GM23338 (cell line): ENCODE measurements at regions not wholly inside any gene's neighbourhood (a gene's known extent, or its start where the extent isn't known, plus 50 kb on each side); places are given as distances from the start of the nearest gene placed in this dataset.

ENCODE experiments used
- ATAC-seq: fragments of 200-7000 bp; cut with Tn5 transposase; 3 replicates; pipeline ENCODE4 v1.9.1; 2020
- DNase-seq: peaks from one replicate; pipeline ENCODE4 v3.0.0-alpha.2; 2015; ENCODE audit warnings: low spot score
- H2AFZ ChIP-seq: fragments of 200-600 bp; sonication (generic); 2 replicates; pipeline ENCODE4 v1.8.0; 2016; ENCODE audit warnings: antibody characterized with exemption, mild to moderate bottlenecking, moderate library complexity
- H3F3A ChIP-seq: fragments of 200-600 bp; sonication (generic); replicated peaks from 2 replicates; pipeline ENCODE4 v1.8.0; 2017; ENCODE audit warnings: antibody characterized with exemption, mixed run types, low read depth
- H3K27ac ChIP-seq: fragments of 200-600 bp; sonication (generic); 2 replicates; pipeline ENCODE4 v1.6.1; 2016; ENCODE audit warnings: low read depth
- H3K27me3 ChIP-seq: fragments of 200-600 bp; sonication (generic); 2 replicates; pipeline ENCODE4 v1.8.0; 2016; ENCODE audit warnings: mild to moderate bottlenecking, mixed run types, moderate library complexity; ENCODE audit not compliant: insufficient read depth
- H3K36me3 ChIP-seq: fragments of 200-600 bp; sonication (generic); 2 replicates; pipeline ENCODE4 v1.8.0; 2016; ENCODE audit warnings: mild to moderate bottlenecking; ENCODE audit not compliant: insufficient read depth
- H3K4me1 ChIP-seq: fragments of 200-600 bp; sonication (generic); 2 replicates; pipeline ENCODE4 v1.8.0; 2016; ENCODE audit warnings: mild to moderate bottlenecking, moderate library complexity; ENCODE audit not compliant: insufficient read depth
- H3K4me2 ChIP-seq: fragments of 200-600 bp; sonication (generic); 2 replicates; pipeline ENCODE4 v1.7.1; 2017; ENCODE audit warnings: mixed run types
- H3K4me3 ChIP-seq: fragments of 200-600 bp; sonication (generic); 2 replicates; pipeline ENCODE4 v1.6.1; 2016; ENCODE audit warnings: mixed run types
- H3K79me2 ChIP-seq: fragments of 200-600 bp; sonication (generic); replicated peaks from 2 replicates; pipeline ENCODE4 v1.8.0; 2017; ENCODE audit warnings: mild to moderate bottlenecking; ENCODE audit not compliant: insufficient read depth
- H3K9me2 ChIP-seq: fragments of 200-600 bp; sonication (generic); 2 replicates; pipeline ENCODE4 v1.8.0; 2017; ENCODE audit not compliant: insufficient read depth
- H4K20me1 ChIP-seq: fragments of 200-600 bp; sonication (generic); replicated peaks from 2 replicates; pipeline ENCODE4 v1.8.0; 2017; ENCODE audit warnings: mild to moderate bottlenecking; ENCODE audit not compliant: insufficient read depth
- H3K27ac Mint-ChIP-seq: 2 replicates; pipeline ENCODE4 v1.8.0; 2020; ENCODE audit warnings: inconsistent platforms, mild to moderate bottlenecking, moderate library complexity, mixed read lengths
- H3K27me3 Mint-ChIP-seq: 3 replicates; pipeline ENCODE4 v1.8.0; 2022; ENCODE audit warnings: low read depth, mild to moderate bottlenecking, moderate library complexity, mixed read lengths, inconsistent platforms; ENCODE audit not compliant: insufficient read depth, poor library complexity
- H3K36me3 Mint-ChIP-seq: 3 replicates; pipeline ENCODE4 v1.8.0; 2021; ENCODE audit warnings: low read depth, mild to moderate bottlenecking, inconsistent platforms, moderate library complexity, mixed read lengths
- H3K4me1 Mint-ChIP-seq: 3 replicates; pipeline ENCODE4 v1.8.0; 2020; ENCODE audit warnings: mild to moderate bottlenecking, inconsistent platforms, mixed read lengths
- H3K4me3 Mint-ChIP-seq: 3 replicates; pipeline ENCODE4 v1.8.0; 2021; ENCODE audit warnings: moderate library complexity, mild to moderate bottlenecking, inconsistent platforms, mixed read lengths
- H3K9me3 Mint-ChIP-seq: 3 replicates; pipeline ENCODE4 v1.8.0; 2020; ENCODE audit warnings: moderate library complexity, mild to moderate bottlenecking, inconsistent platforms, mixed read lengths
- CREB1 ChIP-seq: fragments of 250-450 bp; sonication (Bioruptor Pico); IDR thresholded peaks from 2 replicates; pipeline ENCODE4 v1.5.0; 2020; ENCODE audit warnings: low read depth, mild to moderate bottlenecking, moderate library complexity
- CTCF ChIP-seq, 2 experiments: fragments of 200-600 bp in 1 of 2; sonication (generic) in 1 of 2; conservative IDR thresholded peaks; 2 replicates each; pipeline versions ENCODE4 v1.5.1 to v1.6.1; 2016 to 2017; ENCODE audit warnings: antibody characterized with exemption in 2 of 2, low read depth in 2 of 2, mild to moderate bottlenecking in 2 of 2, moderate library complexity in 1 of 2
- ETS1 ChIP-seq: IDR thresholded peaks from 2 replicates; pipeline ENCODE4 v1.6.1; 2016; ENCODE audit warnings: antibody characterized with exemption
- JUNB ChIP-seq: IDR thresholded peaks from one replicate; pipeline ENCODE4 v1.6.1; 2016; ENCODE audit warnings: antibody characterized with exemption; ENCODE audit not compliant: unreplicated experiment
- NANOG ChIP-seq: IDR thresholded peaks from 2 replicates; pipeline ENCODE4 v1.6.1; 2016; ENCODE audit warnings: antibody characterized with exemption, borderline replicate concordance
- POLR2AphosphoS5 ChIP-seq: IDR thresholded peaks from 2 replicates; pipeline ENCODE4 v1.6.1; 2016; ENCODE audit warnings: antibody characterized with exemption, low read depth
- REST ChIP-seq: IDR thresholded peaks from one replicate; pipeline ENCODE4 v1.6.1; 2018; ENCODE audit warnings: antibody characterized with exemption; ENCODE audit not compliant: unreplicated experiment
- STAT1 ChIP-seq: IDR thresholded peaks from one replicate; pipeline ENCODE4 v1.6.1; 2016; ENCODE audit warnings: antibody characterized with exemption; ENCODE audit not compliant: unreplicated experiment
- ZNF114 ChIP-seq: fragments of 250-450 bp; sonication (Bioruptor Pico); IDR thresholded peaks from 2 replicates; pipeline ENCODE4 v1.5.0; 2020; ENCODE audit warnings: mild to moderate bottlenecking, moderate library complexity

GRCh38 chr10:71150796-71151195, 61.6 kb upstream of the UNC5B start:
- Histone ChIP-seq H2AFZ (no peak overlapping the region), H3K36me3 (no peaks in the 10 kb centered on the region), H3K4me1 (no peaks in the 10 kb centered on the region), H4K20me1 (no peaks in the 10 kb centered on the region), H3K4me3 (no peak overlapping the region), H3K4me2 (no peak overlapping the region), H3K9me2 (peaks cover 9% of the 10 kb centered on the region), H3K79me2 (no peaks in the 10 kb centered on the region), H3F3A (no peaks in the 10 kb centered on the region), H3K27ac (no peak overlapping the region), H3K27me3 (no peaks in the 10 kb centered on the region)
- no peak overlapping the region for H3K27ac Mint-ChIP-seq
- peaks cover 6% of the 10 kb centered on the region for H3K27me3 Mint-ChIP-seq
- no peaks in the 10 kb centered on the region; the same call in 2 of the 3 replicates for H3K9me3 Mint-ChIP-seq
- no peak for DNase-seq
- no peak for TF ChIP-seq NANOG
- no peak for TF ChIP-seq CTCF (conservative IDR thresholded peaks at IDR 0.05; ENCODE audit: low read depth in 2 of 2)
- TF ChIP-seq ZNF114 (CRISPR knock-in tag), result no peak
- no peak for TF ChIP-seq CREB1
- TF ChIP-seq ETS1, result no peak
- TF ChIP-seq STAT1, result no peak
- no peak overlapping the region for H3K4me3 Mint-ChIP-seq
- ATAC-seq, result no peak
- no peaks in the 10 kb centered on the region for H3K36me3 Mint-ChIP-seq
- H3K4me1 Mint-ChIP-seq, result no peaks in the 10 kb centered on the region

GRCh38 chr10:71152043-71152442, 60.3 kb upstream of the UNC5B start:
- Histone ChIP-seq H3K79me2 (no peaks in the 10 kb centered on the region), H3K4me1 (no peaks in the 10 kb centered on the region), H3K9me2 (peaks cover 16% of the 10 kb centered on the region), H2AFZ (no peak overlapping the region), H3K4me2 (no peak overlapping the region), H3K4me3 (no peak overlapping the region), H3K27ac (no peak overlapping the region), H3F3A (no peaks in the 10 kb centered on the region), H3K36me3 (no peaks in the 10 kb centered on the region), H3K27me3 (no peaks in the 10 kb centered on the region), H4K20me1 (no peaks in the 10 kb centered on the region)
- Mint-ChIP-seq H3K27me3 (peaks cover 6% of the 10 kb centered on the region), H3K4me3 (no peak overlapping the region), H3K36me3 (no peaks in the 10 kb centered on the region), H3K9me3 (no peaks in the 10 kb centered on the region; the same call in 2 of the 3 replicates), H3K4me1 (no peaks in the 10 kb centered on the region), H3K27ac (no peak overlapping the region)
- no peak for ATAC-seq
- TF ChIP-seq ETS1, result no peak
- TF ChIP-seq JUNB, result no peak
- no peak for TF ChIP-seq NANOG
- no peak for TF ChIP-seq POLR2AphosphoS5
- TF ChIP-seq CREB1, result no peak
- no peak for TF ChIP-seq REST
- no peak for DNase-seq
